ENCODE measurements at regions not wholly inside any gene's neighbourhood (a gene's known extent, or its start where the extent isn't known, plus 50 kb on each side); places are given as distances from the start of the nearest gene placed in this dataset.

- TF ChIP-seq CTCF (IDR thresholded peaks at IDR 0.05; ENCODE audit: borderline replicate concordance, insufficient read depth, low read depth, low read length): no peak
- no peak overlapping the region for H3K4me3 ChIP-seq (ENCODE audit: low read depth, low read length)
These were observed 112.3 kb upstream of the LIMCH1 start for GRCh38 chr4:41425650-41426049.

GRCh38 chr4:41426539-41426938 is 111.4 kb upstream of the LIMCH1 start:
- TF ChIP-seq CTCF (IDR thresholded peaks at IDR 0.05; ENCODE audit: borderline replicate concordance, insufficient read depth, low read depth, low read length): no peak
- no peak overlapping the region for H3K4me3 ChIP-seq (ENCODE audit: low read depth, low read length)

GRCh38 chr4:41427306-41427882 is 110.6 kb upstream of the LIMCH1 start:
- TF ChIP-seq CTCF (IDR thresholded peaks at IDR 0.05; ENCODE audit: borderline replicate concordance, insufficient read depth, low read depth, low read length): no peak

GRCh38 chr4:41427931-41428600 is 109.9 kb upstream of the LIMCH1 start:
- TF ChIP-seq CTCF (IDR thresholded peaks at IDR 0.05; ENCODE audit: borderline replicate concordance, insufficient read depth, low read depth, low read length): no peak
- H3K4me3 ChIP-seq (ENCODE audit: low read depth, low read length): no peak overlapping the region

More at GRCh38 chr4:41427306-41427882, 110.6 kb upstream of the LIMCH1 start:
- no peak overlapping the region for H3K4me3 ChIP-seq (ENCODE audit: low read depth, low read length)

- no peak overlapping the region for H3K4me3 ChIP-seq (ENCODE audit: low read depth, low read length)
- TF ChIP-seq CTCF (IDR thresholded peaks at IDR 0.05; ENCODE audit: borderline replicate concordance, insufficient read depth, low read depth, low read length): no peak
These were observed 109.2 kb upstream of the LIMCH1 start for GRCh38 chr4:41428601-41429279.

- H3K4me3 ChIP-seq (ENCODE audit: low read depth, low read length): no peak overlapping the region
- TF ChIP-seq CTCF (IDR thresholded peaks at IDR 0.05; ENCODE audit: borderline replicate concordance, insufficient read depth, low read depth, low read length): no peak
These were observed 108.7 kb upstream of the LIMCH1 start for GRCh38 chr4:41429280-41429669.

- TF ChIP-seq CTCF (IDR thresholded peaks at IDR 0.05; ENCODE audit: borderline replicate concordance, insufficient read depth, low read depth, low read length): no peak
- H3K4me3 ChIP-seq (ENCODE audit: low read depth, low read length): no peak overlapping the region
These were observed 107.2 kb upstream of the LIMCH1 start for GRCh38 chr4:41430792-41431191.

Data from GM12875 (cell line).